NCI-H146 treated with DMSO at 0.1 percent for 48 hours (cell line): ENCODE measurements at regions not wholly inside any gene's neighbourhood (a gene's known extent, or its start where the extent isn't known, plus 50 kb on each side); places are given as distances from the start of the nearest gene placed in this dataset.
A peak's percentile ranks its signal among the peaks of the same experiment; 100 is the strongest.

Experiments
- DNase-seq: peaks from one replicate; lab custom pipeline; 2025; ENCODE audit not compliant: unreplicated experiment; lab: John Stamatoyannopoulos, UW

DNA sequence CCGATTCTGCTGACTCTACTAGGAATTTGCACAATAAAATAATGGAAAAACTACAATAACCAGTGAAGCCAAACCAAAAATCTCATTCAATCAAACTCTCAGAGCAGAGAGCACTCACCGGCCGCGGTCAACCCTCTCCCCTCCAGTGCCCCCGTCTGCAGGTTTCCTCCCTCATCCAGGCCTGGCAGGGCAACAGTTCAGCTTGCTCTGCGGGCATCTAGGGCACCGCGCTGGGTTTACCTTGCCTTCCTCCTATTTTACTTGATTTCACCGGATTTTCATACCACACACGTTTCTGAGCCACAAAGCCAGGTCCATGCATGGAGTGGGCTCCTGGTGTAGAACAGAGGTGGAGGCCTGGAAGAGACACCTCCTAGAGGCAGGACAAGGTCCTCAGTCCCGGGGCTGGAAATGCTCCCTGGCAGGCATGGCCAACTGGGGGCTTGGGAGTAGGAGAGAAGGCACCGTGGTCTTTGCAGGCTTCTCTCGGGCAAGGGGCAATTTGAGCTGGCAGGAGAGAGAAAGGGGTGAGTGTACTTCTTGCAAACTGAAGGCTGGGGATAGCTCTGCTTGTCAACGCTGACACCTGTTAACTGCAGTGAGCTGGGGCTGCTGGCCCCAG lies 938.4 kb downstream of the BRD1 start:
- DNase-seq: no peak

DNA sequence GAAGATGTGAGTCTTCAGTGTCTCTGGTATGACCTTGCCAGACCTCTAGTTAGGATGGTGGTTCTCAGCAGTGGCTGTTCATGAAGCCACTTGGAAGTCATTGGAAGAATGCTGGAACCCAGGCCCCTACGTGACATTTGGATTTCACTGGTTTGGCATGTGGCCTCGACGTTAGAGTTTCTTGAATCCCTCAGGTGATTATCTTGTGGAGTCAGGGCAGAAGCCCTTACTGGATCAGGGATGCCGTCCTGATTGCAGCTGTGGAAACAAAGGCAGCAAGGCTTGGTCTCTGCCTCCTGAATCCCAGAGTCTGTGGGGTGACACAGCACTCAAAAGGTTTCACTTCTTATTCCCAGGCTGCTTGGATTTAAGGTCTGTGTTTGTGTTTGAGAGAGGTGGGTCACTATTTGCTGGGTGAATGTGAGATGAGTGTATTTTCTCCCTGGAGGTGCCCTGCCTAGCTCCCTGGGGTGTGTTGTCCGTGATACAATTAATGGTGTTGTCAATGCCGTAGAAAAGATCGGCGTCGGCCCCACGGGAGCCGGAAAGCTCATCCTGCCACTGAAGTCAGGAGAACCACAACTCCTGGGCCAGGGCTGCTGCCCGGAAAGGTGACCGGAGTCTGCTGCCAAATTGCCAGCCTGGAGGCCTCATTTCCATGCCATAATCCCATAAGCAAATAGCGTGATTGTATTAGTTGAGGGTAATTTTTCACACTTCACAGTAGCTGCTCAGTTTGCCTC lies 939.0 kb downstream of the BRD1 start:
- DNase-seq: no peak

DNA sequence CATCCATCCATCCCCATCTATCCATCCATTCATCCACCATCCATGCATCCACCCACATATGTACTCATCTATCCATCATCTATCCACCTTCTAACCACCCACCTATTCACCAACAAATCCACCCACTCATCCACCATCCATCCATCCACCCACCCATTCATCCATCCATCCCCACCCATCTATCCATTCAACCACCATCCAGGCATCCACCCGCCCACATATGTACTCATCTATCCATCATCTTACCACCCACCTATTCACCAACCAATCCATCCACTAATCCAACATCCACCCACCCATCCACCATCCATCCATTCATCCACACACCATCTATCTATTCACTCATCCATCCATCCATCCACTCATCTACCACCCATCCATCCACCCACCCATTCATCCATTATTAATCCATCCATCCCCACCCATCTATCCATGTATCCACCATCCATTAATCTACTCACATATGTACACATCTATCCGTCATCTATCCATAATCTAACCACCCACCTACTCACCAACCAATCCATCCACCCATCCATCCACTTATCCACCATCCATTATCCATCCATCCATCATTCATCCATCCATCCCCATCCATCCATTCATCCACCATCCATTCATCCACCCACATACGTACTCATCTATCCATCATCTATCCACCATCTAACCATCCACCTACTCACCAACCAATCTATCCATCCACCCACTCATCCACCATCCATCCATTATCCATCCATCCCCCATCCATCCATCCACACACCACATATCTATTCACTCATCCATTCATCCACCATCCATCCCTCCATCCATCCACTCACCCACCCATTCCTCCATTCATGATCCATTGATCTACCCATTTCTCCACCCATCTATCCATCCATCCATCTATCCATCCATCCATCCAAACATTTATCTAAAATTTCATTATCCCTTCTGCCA lies 940.0 kb downstream of the BRD1 start:
- no peak for DNase-seq

DNA sequence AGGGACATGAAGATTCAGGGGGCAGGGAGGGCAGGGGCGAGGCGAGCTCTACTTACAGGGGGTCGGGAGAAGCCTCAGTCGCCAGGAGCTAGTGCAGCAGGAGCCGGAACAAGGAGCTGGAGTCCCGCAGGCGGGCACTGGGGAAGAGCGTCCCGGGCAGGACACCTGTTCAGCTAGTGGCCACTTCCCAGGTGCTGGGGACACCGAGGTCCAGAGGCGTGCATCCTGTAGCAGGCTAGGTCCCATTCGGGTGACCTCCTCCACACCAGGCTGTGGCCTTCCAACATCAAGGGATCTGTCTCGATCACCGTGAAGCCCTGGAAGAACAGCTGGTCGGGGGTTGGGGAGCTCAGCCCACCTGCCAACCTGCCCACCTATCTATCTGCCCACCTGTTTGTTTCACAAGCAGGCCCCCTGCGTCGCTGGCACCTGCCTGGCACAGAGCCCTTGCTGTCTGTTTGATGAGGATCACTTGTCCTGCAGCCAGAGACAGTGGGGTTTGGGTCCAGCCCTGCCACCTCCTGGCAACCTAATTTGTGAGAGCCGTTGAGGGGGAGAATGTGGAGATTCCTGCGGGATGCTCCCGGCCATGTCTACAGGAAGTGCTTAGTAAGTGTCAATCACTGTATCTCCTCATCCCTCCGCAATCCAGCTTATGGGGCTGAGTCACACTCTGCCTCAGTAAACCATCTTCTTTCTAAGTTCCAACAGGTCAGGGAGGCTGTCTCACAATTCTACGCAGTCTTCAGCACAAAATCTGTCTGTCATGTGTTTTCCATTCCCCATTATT lies 940.9 kb downstream of the BRD1 start:
- peak; percentile 9 for DNase-seq

DNA sequence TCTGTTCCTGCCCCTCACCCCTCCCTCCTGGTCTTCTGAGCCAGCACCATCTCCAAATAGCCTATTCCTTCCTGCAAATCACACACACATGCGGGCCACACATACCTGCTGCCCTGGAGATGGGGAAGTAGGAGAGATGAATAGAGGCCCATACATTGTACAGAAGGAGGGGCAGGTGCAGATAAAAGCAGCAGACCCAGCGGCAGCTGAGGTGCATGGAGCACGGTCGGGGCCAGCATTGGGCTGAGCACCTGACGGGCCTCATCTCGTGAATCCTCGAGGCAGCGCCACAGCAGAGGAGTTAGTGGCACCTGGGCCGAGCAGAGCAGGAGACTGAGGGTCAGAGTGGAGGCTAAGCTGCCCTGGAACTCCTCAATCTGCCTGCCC lies 941.8 kb downstream of the BRD1 start:
- DNase-seq: no peak

DNA sequence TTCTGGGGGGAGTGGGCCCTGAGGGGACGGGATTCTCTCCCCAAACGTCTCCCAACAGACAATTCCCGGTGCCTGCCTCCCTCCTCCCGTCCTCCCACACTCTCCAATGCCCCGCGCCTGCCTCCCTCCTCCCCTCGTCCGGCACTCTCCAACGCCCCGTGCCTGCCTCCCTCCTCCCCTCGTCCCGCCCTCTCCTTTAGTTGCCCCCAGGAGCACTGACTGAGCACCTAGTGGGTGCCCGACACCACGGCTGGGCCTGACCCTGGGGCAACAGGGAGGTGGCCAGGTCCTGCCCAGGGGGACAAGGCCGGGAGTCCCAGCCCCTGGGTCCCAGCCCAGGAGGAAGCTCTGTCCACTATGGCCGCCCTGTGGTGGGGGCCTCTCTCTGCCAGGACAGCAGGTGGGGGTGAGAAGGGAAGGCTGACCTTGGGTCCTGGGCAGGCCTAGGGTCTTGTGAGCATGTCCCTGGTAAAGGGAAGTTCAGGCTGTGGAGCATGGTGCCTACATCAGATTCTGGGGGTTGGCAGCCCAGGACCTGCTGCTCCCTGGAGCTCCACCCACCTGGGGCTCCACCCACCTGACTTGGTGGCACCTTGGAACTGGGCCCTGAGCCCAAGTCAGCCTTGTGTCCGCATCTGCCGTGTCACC lies 942.3 kb downstream of the BRD1 start:
- DNase-seq: no peak

DNA sequence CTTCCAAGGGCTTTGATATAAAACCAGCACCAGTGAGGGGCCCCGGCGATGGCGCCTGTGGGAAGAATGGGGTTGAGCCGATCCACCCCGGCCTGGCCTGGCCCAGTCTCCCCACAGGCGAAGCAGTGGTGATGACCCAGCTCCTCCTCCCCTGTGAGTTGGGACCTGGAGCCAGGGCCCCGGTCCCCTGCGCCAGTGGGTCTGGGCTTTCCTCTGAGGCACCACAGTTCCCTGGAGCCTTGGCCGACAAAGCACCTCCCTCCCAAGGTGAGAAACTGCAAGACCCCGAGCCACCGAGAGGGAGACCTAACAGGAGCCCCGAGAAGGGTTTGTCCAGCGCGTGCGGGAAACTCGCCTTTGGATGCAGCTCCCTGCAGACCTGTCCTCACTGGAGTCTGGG lies 942.9 kb downstream of the BRD1 start:
- no peak for DNase-seq

DNA sequence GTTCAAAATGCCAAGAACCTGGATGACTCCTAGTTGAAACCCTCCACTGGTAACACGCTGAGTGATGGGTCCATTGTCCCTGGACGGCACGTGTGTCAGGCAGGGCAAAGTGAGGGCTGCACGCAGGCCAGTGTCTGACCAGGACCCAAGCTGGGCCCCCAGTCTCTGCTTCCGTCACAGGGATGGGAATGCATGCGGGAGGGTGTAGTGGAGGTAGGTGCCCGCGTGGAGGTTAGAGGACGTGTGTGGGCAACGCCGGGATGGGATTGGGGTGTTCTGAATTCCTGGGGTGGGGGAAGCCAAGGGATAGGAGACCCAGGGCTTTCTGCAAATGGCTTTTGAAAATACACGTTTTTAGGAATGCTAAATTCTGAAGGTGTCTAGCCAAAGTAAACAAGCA lies 943.3 kb downstream of the BRD1 start:
- DNase-seq: no peak

DNA sequence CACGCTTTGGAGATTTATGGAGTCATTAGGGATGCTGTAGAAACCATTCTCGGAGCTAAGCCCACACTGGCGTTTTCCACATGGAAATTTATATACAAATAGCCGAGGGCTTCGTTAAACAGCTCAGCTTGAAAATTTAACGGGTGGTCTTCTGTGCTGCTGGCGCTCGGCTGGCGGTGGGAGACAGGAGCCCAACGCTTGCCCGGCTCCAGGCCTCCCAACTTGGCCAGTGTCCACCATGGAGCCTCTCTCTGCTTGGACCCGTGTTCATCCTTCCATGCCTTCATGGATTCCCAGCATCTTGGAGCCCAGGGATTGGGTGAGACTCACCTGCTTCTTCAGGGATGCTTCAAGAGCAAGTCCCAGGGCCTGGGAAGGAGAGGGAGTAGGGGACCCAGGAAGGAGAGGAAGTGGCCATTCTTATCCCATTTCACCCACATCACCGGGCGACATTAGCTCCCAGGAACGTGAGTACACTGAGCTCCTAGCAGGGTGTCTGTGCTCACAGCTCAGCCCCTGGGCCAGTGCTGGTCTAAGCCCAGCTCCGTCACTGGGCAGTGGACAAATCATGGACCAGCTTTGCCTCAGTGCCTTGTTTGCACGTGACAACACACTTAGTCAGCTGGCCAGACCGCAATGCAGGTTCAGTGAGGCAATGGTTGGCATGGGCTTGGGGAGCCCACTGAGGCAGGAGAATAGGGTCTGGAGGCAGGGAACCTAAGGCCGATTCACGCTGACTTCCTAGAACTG lies 944.3 kb downstream of the BRD1 start:
- no peak for DNase-seq

DNA sequence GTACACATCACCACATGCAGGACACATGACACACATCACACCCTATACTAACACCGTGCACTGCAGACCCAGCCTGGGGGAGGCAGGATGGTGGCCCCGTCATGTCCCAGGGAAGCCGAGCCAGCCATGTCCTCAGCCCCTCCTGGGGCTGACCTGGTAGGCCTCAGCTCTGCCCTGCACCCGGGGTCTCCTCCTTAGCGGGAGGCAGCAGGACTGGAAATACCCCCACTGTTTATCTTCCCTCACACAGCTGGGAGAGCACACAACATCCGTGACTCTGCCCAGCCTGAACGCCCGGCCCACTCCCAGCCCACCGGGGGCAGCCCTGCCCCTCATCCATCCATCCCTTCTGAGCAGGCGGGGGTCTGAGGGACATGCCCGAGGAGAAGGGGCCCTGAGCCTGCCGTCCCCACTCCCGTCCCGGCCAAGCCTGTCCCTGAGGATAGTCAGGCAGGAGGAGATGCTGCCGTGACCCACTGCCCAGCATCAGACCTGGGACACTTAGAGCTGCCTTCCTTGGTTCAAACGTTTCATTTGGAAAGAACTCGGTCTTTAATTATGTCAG lies 945.0 kb downstream of the BRD1 start:
- DNase-seq: no peak

DNA sequence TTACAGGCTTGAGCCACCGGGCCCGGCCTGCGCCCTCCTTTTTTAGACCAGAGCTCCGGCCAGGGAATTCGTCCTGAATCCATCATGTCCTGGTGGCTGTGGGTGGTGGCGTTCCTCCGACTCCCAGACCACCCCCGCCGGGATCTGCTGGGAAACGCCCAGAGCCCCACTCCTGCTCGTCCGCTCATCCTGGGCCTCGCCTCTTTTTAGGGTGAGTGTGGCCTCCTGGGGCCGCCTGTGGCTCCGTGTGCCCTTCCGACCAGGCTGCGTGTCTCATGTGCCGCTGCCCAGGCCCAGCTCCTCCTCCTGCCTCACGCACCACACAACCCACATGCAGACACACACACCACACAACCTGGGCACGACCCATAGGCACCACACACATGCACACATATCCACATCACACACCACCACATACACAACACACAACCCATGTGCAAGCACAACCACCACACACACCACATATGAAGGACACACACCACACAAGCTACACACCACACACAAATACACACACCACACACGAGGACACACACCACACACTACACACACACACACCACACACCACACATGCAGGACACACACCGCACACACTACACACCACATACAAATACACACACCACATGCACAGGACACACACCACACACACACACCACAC lies 946.2 kb downstream of the BRD1 start:
- no peak for DNase-seq

DNA sequence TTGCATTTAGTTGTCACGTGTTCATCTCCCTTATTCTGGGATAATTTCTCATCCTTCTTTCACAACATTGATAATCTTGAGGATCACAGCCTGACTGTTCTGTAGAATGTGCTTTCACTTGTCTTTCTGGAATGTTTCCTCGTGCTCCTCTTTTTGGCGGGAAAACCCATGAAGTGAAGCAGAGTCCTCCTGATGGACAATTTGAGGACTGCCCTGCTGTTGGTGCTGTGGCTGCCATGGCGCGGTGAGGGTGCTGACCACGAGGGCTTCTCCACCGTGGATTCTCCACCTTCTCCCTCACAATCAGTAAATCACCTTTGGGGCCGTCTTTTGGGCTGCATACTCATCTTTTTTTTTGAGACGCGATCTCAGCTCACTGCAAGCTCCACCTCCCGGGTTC lies 946.9 kb downstream of the BRD1 start:
- no peak for DNase-seq

DNA sequence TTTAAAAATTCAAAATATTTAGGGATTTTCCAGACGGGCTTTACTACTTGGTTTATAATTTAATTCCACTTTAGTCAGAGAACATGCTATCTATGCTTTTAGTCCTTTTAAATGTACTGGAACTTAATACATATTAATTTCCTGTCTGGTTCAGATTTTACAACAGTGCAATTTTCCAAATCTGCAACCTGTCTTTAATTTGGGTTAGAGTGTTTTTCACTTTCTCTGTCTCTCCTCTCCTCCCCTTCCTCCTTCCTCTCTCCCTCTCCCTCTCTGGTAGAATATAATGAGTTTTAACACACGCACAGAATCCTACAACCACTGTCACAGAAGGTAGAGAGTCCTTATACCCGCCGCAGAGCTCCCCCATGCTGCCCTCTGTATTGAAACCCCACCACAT lies 950.7 kb downstream of the BRD1 start:
- DNase-seq: no peak

DNA sequence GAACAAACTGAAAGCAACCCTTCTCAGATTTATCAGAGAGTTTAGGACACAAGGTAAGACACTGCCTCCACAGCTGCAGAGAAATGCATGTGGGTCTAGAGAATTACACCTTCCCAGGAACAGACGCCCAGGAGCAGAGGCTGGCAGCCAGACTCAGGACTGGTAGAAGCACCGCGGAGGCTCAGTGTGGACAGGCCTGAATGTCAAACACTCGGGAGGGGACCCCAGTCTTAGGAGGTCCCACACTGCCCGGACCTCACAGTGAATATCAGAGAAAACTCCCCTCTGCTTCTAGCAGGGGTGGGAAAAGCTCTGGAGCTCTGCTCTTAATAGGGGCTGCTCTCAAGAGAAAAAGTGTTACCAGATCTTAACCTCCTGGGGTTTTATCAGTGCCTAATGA lies 952.7 kb downstream of the BRD1 start:
- DNase-seq: no peak

DNA sequence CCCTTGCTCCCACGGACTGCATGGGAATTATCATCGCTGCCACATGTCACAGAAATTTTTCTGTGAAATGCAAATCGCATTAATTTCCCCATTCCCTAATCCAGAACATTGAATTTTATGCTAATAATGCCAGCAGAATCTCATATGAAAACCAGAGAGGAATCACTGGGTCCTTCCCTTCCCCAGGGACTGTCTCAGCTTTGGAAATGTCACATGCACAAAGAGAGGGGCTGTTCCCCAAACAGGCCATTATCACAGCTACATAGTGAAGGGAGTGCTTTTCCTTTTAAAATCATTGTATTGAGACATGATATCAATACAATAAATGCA lies 954.5 kb downstream of the BRD1 start:
- DNase-seq: no peak

DNA sequence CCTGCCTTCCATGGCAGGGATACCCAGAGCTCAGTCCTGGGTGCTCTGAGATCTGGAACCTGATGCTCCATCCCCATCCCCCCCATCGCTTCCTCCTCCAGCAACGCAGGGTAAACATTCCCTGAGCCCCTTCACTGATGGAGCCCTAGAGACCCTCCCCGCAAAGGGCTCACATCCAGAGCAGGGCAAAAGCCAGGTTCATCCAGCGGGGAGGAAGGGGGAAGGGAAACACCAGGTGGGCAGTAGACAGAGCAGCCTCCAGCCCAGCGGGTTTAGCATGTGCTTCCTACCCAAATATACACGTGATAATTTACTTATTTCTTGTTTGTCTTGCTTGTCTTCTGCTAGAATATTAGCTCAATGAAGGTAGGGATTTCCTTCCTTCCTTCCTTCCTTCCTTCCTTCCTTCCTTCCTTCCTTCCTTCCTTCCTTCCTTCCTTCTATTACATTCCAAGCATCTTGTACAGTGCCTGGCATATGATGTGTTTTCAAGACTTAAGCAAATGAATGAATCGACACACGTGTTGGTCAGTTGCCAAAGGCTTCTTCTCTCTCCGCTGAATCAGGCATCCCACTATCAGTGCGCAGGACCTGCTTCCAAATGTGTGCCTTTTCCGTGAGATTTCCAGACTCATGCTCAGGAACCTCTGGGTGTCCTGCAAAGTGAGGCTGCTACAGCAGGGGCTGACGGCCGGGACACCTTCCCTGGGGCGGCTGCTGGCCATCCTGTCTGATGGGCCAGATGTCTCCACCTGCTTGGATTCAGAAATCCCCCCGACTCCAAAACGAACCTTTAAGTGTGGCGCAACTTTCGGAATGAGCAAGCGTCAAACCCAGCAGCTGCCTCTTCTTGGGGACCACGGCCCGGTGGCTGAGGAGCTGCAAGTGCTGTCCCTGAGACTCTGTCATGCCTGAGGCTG lies 955.1 kb downstream of the BRD1 start:
- no peak for DNase-seq

DNA sequence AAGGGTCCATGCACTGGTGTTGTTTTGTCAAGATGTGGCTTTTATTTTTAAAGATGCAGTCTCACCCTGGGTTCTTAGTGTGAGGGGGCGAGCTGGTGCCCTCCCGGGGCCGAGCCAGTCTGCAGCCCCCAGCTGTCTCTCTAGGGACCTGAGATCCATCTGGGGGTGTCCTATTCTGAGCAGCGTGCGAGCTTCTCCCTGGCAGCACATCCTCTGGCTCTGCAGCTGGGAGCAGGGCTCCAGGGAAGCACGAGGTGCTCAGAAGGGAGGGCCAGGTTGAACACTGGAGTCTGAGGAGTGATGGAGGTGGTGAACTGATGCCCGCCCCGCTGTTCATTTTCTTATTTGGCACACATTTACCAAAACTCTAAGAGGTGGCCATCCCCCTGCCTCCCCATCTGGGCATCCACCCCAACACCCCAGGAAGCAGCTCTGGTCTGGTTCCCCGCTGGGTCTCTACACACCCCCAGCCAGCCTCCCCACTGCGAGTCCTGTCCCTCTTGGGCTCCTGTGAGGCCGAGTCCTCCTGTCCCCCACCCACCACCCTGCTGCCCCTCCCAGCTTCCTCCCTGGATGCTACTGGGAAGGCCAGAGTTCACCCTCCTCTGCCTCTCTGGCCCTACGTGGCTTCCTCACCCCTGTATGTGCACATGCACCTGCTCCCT lies 956.4 kb downstream of the BRD1 start:
- no peak for DNase-seq

DNA sequence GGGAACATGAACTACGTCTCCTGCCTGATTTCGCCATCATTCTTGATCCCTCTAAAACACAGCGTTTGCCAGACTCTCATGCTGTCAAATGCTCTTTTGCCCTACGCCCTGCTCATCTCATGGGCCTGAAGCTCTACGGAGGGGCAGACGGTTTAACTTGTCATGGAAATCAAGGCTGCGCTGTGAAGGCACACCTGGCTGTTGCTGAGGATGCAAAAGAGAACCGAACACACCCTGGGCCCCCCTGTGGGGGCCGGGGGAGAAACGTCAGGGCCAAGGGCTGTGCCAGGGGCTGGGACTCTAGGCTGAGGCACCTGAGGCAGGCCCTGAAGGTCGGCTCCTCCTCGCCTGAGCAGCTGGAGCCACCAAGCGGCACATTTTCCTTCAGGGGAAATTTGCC lies 957.2 kb downstream of the BRD1 start:
- no peak for DNase-seq
